ENCODE measurements at regions not wholly inside any gene's neighbourhood (a gene's known extent, or its start where the extent isn't known, plus 50 kb on each side); places are given as distances from the start of the nearest gene placed in this dataset.

- no peaks in the 10 kb centered on the region for H3K79me2 ChIP-seq (ENCODE audit: control insufficient read depth in 1 of 2, insufficient read depth in 2 of 2, low read length in 2 of 2)
- no peaks in the 10 kb centered on the region for H3K36me3 ChIP-seq (ENCODE audit: control insufficient read depth in 2 of 4, insufficient read depth in 4 of 4, low read length in 3 of 4)
- no peak overlapping the region for H3K4me3 ChIP-seq (ENCODE audit: extremely low read depth in 1 of 4, insufficient read depth in 2 of 4, low read depth in 3 of 4, low read length in 4 of 4)
- no peak overlapping the region for H2BK20ac ChIP-seq (ENCODE audit: low read length)
- H2BK120ac ChIP-seq (replicated peaks; ENCODE audit: low read depth, low read length): no peak overlapping the region
- no peak overlapping the region for H3K23ac ChIP-seq (ENCODE audit: insufficient read length)
- no peak overlapping the region for H3K18ac ChIP-seq (ENCODE audit: extremely low read depth, low read length)
- H3K27ac ChIP-seq (ENCODE audit: low read depth, low read length): no peak overlapping the region
- H4K8ac ChIP-seq (ENCODE audit: extremely low read depth, insufficient read depth, low read length): no peak overlapping the region
- no peak overlapping the region for H3K4ac ChIP-seq (replicated peaks; ENCODE audit: insufficient read length, low read depth, low read length)
- H2BK12ac ChIP-seq (ENCODE audit: low read depth, low read length): no peak overlapping the region
- ChIA-PET CTCF (ENCODE audit: partially characterized antibody) (no interaction called here), POLR2A (ENCODE audit: partially characterized antibody) (no interaction called here)
- no peak overlapping the region for H3K4me2 ChIP-seq (ENCODE audit: insufficient read depth in 1 of 2, low read depth in 2 of 2, low read length in 2 of 2)
- H4K20me1 ChIP-seq (replicated peaks in 1 of 2; ENCODE audit: control insufficient read depth in 1 of 2, insufficient read depth in 2 of 2, low read length in 2 of 2): no peaks in the 10 kb centered on the region
- H3K9ac ChIP-seq (replicated peaks in 1 of 4; ENCODE audit: extremely low read depth in 1 of 4, low read depth in 3 of 4, low read length in 3 of 4): no peak overlapping the region
- no peak overlapping the region for H2BK15ac ChIP-seq (ENCODE audit: low read length)
- no peak overlapping the region for H3K14ac ChIP-seq (ENCODE audit: insufficient read length)
- H3K9me3 ChIP-seq (ENCODE audit: insufficient read depth in 2 of 2, low read depth in 1 of 2, low read length in 1 of 2): no peaks in the 10 kb centered on the region
- H4K5ac ChIP-seq (ENCODE audit: insufficient read length, low read depth, low read length): no peak overlapping the region
- no peaks in the 10 kb centered on the region for H3K27me3 ChIP-seq (replicated peaks in 1 of 4; ENCODE audit: control insufficient read depth in 3 of 4, extremely low read depth in 1 of 4, insufficient read depth in 3 of 4, low read length in 3 of 4)
- H2BK5ac ChIP-seq (ENCODE audit: low read depth, low read length): no peak overlapping the region
- FAIRE-seq (no peak), DNase-seq (ENCODE audit: low read depth in 1 of 2, low spot score in 2 of 2) (no peak)
- H3K4me1 ChIP-seq (replicated peaks in 1 of 4; ENCODE audit: control insufficient read depth in 3 of 4, insufficient read depth in 4 of 4, low read length in 3 of 4): peaks cover 0 to 3% (median under 1%) of the 10 kb centered on the region in 4 experiments; a peak in 3 of 7 replicates
- no peak overlapping the region for H4K91ac ChIP-seq (replicated peaks; ENCODE audit: insufficient read length, low read length)
- no peak overlapping the region for H3K56ac ChIP-seq (replicated peaks; ENCODE audit: insufficient read length, low read depth, low read length)
- H2AFZ ChIP-seq (ENCODE audit: low read length): no peak overlapping the region
- no peak overlapping the region for H2AK5ac ChIP-seq (ENCODE audit: low read depth, low read length)
- H3K79me1 ChIP-seq (ENCODE audit: low read depth, low read length): no peaks in the 10 kb centered on the region
- H3K23me2 ChIP-seq (ENCODE audit: low read depth, low read length): no peaks in the 10 kb centered on the region
- TF ChIP-seq POLR2AphosphoS5 (IDR thresholded peaks at IDR 0.05; ENCODE audit: low read depth, low read length) (no peak), JUN (IDR thresholded peaks at IDR 0.05; ENCODE audit: low read depth, low read length) (no peak), SAP30 (IDR thresholded peaks at IDR 0.05; ENCODE audit: insufficient read depth, insufficient replicate concordance, low read length) (no peak), USF2 (IDR thresholded peaks at IDR 0.05; ENCODE audit: low read length) (no peak), RFX5 (IDR thresholded peaks at IDR 0.05; ENCODE audit: borderline replicate concordance, low read depth, low read length) (no peak), EP300 (IDR thresholded peaks at IDR 0.05; ENCODE audit: borderline replicate concordance in 1 of 2, low read depth in 2 of 2, low read length in 2 of 2) (no peak), BRCA1 (IDR thresholded peaks at IDR 0.05; ENCODE audit: low read depth, low read length) (no peak), CREB1 (IDR thresholded peaks at IDR 0.05) (no peak), KDM1A (IDR thresholded peaks at IDR 0.05; ENCODE audit: borderline replicate concordance, low read length) (no peak), PHF8 (conservative IDR thresholded peaks at IDR 0.05; ENCODE audit: low read depth, low read length) (no peak), ZNF274 (IDR thresholded peaks at IDR 0.05; ENCODE audit: borderline replicate concordance, extremely low read depth, low read length) (no peak), SP4 (IDR thresholded peaks at IDR 0.05; ENCODE audit: low read length) (no peak), HDAC2 (IDR thresholded peaks at IDR 0.05; ENCODE audit: borderline replicate concordance in 1 of 2, low read depth in 2 of 2, low read length in 2 of 2) (no peak), KDM5A (IDR thresholded peaks at IDR 0.05; ENCODE audit: low read length) (no peak), CTBP2 (IDR thresholded peaks at IDR 0.05; ENCODE audit: borderline replicate concordance, insufficient read depth, insufficient read length, low read length) (no peak)
Observed at GRCh38 chr2:175832866-175833265, 169.2 kb downstream of the LNPK start.

All from H1 (cell line).